Type B pancreatic cell (in vitro differentiated cells): ENCODE measurements at regions not wholly inside any gene's neighbourhood (a gene's known extent, or its start where the extent isn't known, plus 50 kb on each side); places are given as distances from the start of the nearest gene placed in this dataset.

Experiments
- DNase-seq: peaks from one replicate; pipeline ENCODE4 v3.0.0; 2021; ENCODE audit warnings: mixed read lengths; ENCODE audit not compliant: unreplicated experiment; ENCODE audit errors: extremely low spot score
- H3K27ac Mint-ChIP-seq: 2 replicates; pipeline ENCODE4 v1.8.0; 2021; ENCODE audit warnings: mild to moderate bottlenecking, mixed read lengths
- H3K27me3 Mint-ChIP-seq: 2 replicates; pipeline ENCODE4 v1.8.0; 2021; ENCODE audit warnings: mixed read lengths
- H3K36me3 Mint-ChIP-seq: 2 replicates; pipeline ENCODE4 v1.8.0; 2021; ENCODE audit warnings: mixed read lengths
- H3K4me1 Mint-ChIP-seq: one replicate; pipeline ENCODE4 v1.8.0; 2021; ENCODE audit warnings: mixed read lengths; ENCODE audit not compliant: unreplicated experiment
- H3K4me3 Mint-ChIP-seq: 2 replicates; pipeline ENCODE4 v1.8.0; 2021; ENCODE audit warnings: mild to moderate bottlenecking, mixed read lengths
- H3K9me3 Mint-ChIP-seq: 2 replicates; pipeline ENCODE4 v1.8.0; 2021; ENCODE audit warnings: mixed read lengths
- CTCF ChIP-seq: fragments of 200-600 bp; sonication (generic); conservative IDR thresholded peaks from 2 replicates; pipeline ENCODE4 v1.5.0; 2021; ENCODE audit warnings: antibody characterized with exemption, mild to moderate bottlenecking

- no peak overlapping the region for H3K27ac Mint-ChIP-seq
- peaks cover 10% of the 10 kb centered on the region for H3K9me3 Mint-ChIP-seq
- no peak for TF ChIP-seq CTCF
- H3K36me3 Mint-ChIP-seq: peaks cover 11% of the 10 kb centered on the region
- DNase-seq: no peak
- H3K27me3 Mint-ChIP-seq: peaks cover 17% of the 10 kb centered on the region
- H3K4me3 Mint-ChIP-seq: no peak overlapping the region
- H3K4me1 Mint-ChIP-seq: peaks cover 22% of the 10 kb centered on the region
Measured at GRCh38 chr2:144328938-144329337, 191.0 kb downstream of the ZEB2 start.

GRCh38 chr2:144326825-144327224, 193.1 kb downstream of the ZEB2 start:
- no peak for DNase-seq
- Mint-ChIP-seq H3K9me3 (peaks cover 15% of the 10 kb centered on the region), H3K27me3 (peaks cover 8% of the 10 kb centered on the region), H3K4me3 (no peak overlapping the region), H3K27ac (no peak overlapping the region), H3K36me3 (peaks cover 15% of the 10 kb centered on the region), H3K4me1 (peaks cover 11% of the 10 kb centered on the region)
- TF ChIP-seq CTCF: no peak

GRCh38 chr2:144325086-144325485, 194.8 kb downstream of the ZEB2 start:
- Mint-ChIP-seq H3K4me1 (peaks cover 11% of the 10 kb centered on the region), H3K9me3 (peaks cover 15% of the 10 kb centered on the region), H3K27me3 (peaks cover under 1% of the 10 kb centered on the region), H3K4me3 (no peak overlapping the region), H3K36me3 (peaks cover 23% of the 10 kb centered on the region), H3K27ac (no peak overlapping the region)
- no peak for DNase-seq
- no peak for TF ChIP-seq CTCF

GRCh38 chr2:144324446-144325045, 195.4 kb downstream of the ZEB2 start:
- no peak for TF ChIP-seq CTCF
- no peak for DNase-seq
- H3K9me3 Mint-ChIP-seq: peaks cover 15% of the 10 kb centered on the region
- no peak overlapping the region for H3K27ac Mint-ChIP-seq
- peaks cover 11% of the 10 kb centered on the region for H3K4me1 Mint-ChIP-seq
- peaks cover 23% of the 10 kb centered on the region for H3K36me3 Mint-ChIP-seq
- H3K4me3 Mint-ChIP-seq: no peak overlapping the region
- H3K27me3 Mint-ChIP-seq: no peaks in the 10 kb centered on the region

GRCh38 chr2:144323946-144324345, 196.0 kb downstream of the ZEB2 start:
- Mint-ChIP-seq H3K27me3 (no peaks in the 10 kb centered on the region), H3K9me3 (peaks cover 15% of the 10 kb centered on the region), H3K27ac (no peak overlapping the region), H3K4me3 (no peak overlapping the region), H3K4me1 (peaks cover 11% of the 10 kb centered on the region), H3K36me3 (peaks cover 23% of the 10 kb centered on the region)
- no peak for DNase-seq
- TF ChIP-seq CTCF: no peak

GRCh38 chr2:144322379-144322778, 197.5 kb downstream of the ZEB2 start:
- TF ChIP-seq CTCF: no peak
- Mint-ChIP-seq H3K4me3 (no peak overlapping the region), H3K27me3 (no peaks in the 10 kb centered on the region), H3K36me3 (peaks cover 20% of the 10 kb centered on the region), H3K9me3 (peaks cover 12% of the 10 kb centered on the region), H3K4me1 (peaks cover 10% of the 10 kb centered on the region), H3K27ac (no peak overlapping the region)
- no peak for DNase-seq
